Upper lobe of right lung (tissue), 1 donor: ENCODE measurements at regions not wholly inside any gene's neighbourhood (a gene's known extent, or its start where the extent isn't known, plus 50 kb on each side); places are given as distances from the start of the nearest gene placed in this dataset.
A peak's percentile ranks its signal among the peaks of the same experiment; 100 is the strongest.

Source experiments
- ATAC-seq: fragments of 200-7000 bp; cut with Tn5 transposase; one replicate; pipeline ENCODE4 v1.9.1; 2020; ENCODE audit warnings: mild to moderate bottlenecking, moderate library complexity
- DNase-seq: peaks from one replicate; pipeline ENCODE4 v3.0.0-alpha.2; 2020
- H3K27ac ChIP-seq: fragments of 200-600 bp; one replicate; pipeline ENCODE4 v1.8.0; 2022
- H3K27me3 ChIP-seq: fragments of 200-600 bp; one replicate; pipeline ENCODE4 v1.8.0; 2022; ENCODE audit warnings: mild to moderate bottlenecking
- H3K36me3 ChIP-seq: fragments of 200-600 bp; one replicate; pipeline ENCODE4 v1.8.0; 2022
- H3K4me1 ChIP-seq: fragments of 200-600 bp; one replicate; pipeline ENCODE4 v1.8.0; 2022
- H3K4me3 ChIP-seq: fragments of 200-600 bp; one replicate; pipeline ENCODE4 v1.8.0; 2022; ENCODE audit warnings: mild to moderate bottlenecking
- H3K9me3 ChIP-seq: fragments of 200-600 bp; one replicate; pipeline ENCODE4 v1.8.0; 2022
- intact Hi-C: fragments of 100-400 bp; cut with DNase I; formaldehyde crosslinking; loops from one replicate; pipeline ENCODE4 v1.11.0; 2022
- TF ChIP-seq, protein P1 (sequence below): fragments of 200-600 bp; IDR thresholded peaks from one replicate; pipeline ENCODE4 v1.8.0; 2022; ENCODE audit warnings: antibody characterized with exemption
- donor health status: DM: no; HTN: yes; CAD: no; lungs with severe emphysema.

DNA sequence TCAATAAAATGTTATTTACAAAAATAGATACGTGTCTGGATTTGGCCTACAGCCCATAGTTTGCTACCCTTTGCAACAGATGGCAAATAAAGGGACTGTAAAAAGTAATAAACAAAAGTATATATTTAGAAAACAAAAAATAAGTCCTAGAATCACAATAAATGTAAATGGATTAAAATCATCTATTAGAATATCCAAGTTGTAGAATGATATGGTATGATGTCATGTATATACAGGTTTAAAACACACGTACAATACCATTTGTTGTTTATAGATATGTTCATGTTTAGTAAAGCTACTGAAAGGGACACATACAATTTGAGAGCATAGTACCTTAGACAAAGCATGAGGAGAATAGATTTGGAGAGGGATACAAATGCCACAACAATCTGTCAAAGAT lies 219.5 kb downstream of the BCL11B start:
- Histone ChIP-seq H3K4me3 (no peak overlapping the region), H3K27ac (no peak overlapping the region), H3K9me3 (no peaks in the 10 kb centered on the region), H3K27me3 (no peaks in the 10 kb centered on the region), H3K4me1 (no peaks in the 10 kb centered on the region), H3K36me3 (no peaks in the 10 kb centered on the region)
- TF ChIP-seq, protein P1, sequence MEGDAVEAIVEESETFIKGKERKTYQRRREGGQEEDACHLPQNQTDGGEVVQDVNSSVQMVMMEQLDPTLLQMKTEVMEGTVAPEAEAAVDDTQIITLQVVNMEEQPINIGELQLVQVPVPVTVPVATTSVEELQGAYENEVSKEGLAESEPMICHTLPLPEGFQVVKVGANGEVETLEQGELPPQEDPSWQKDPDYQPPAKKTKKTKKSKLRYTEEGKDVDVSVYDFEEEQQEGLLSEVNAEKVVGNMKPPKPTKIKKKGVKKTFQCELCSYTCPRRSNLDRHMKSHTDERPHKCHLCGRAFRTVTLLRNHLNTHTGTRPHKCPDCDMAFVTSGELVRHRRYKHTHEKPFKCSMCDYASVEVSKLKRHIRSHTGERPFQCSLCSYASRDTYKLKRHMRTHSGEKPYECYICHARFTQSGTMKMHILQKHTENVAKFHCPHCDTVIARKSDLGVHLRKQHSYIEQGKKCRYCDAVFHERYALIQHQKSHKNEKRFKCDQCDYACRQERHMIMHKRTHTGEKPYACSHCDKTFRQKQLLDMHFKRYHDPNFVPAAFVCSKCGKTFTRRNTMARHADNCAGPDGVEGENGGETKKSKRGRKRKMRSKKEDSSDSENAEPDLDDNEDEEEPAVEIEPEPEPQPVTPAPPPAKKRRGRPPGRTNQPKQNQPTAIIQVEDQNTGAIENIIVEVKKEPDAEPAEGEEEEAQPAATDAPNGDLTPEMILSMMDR, result no peak
- ATAC-seq (no peak), DNase-seq (no peak)
- intact Hi-C loops, result no loop called here

DNA sequence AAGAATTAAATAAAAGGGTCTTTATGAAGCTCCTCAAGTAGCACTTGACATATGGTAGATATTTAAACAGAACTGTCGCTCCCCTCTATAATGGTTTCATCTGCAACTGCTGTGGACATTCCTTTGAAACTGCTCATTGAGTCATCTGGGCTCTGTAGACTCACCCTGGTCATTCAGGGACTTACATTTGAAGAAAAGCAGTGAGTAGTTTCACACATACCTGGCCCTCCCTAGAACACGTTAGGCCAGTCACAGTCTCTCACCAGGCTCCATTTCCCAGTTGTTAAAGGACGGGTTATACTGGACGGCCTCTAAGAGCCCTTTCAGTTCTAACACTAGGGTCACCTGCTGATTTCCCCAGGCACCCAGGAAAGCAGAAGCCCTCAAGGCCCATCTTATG lies 217.0 kb downstream of the BCL11B start:
- Histone ChIP-seq H3K27me3 (no peaks in the 10 kb centered on the region), H3K4me1 (no peaks in the 10 kb centered on the region), H3K4me3 (no peak overlapping the region), H3K36me3 (no peaks in the 10 kb centered on the region), H3K27ac (no peak overlapping the region), H3K9me3 (no peaks in the 10 kb centered on the region)
- DNase-seq (no peak), ATAC-seq (no peak)
- TF ChIP-seq, protein P1, result no peak
- intact Hi-C loops, result no loop called here

DNA sequence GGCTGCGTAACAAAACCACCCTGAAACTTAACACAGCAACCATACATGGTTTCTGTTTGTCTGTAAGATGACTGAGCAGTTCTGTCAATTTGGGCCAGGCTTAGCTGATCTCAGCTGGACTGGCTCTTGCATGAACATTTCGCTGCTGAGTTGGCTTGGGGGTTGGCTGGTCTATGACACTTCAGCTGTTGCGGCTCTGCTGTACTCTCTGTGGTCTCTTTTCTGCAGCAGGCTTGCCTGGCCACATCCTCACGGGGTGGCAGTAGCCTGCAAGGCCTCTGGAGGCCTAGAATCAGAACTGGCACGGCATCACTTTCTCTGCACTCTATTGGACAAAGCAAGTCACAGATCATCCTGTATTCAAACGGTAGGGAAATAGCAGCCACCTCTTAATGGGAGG lies 216.2 kb downstream of the BCL11B start:
- ATAC-seq, result peak; percentile 72

DNA sequence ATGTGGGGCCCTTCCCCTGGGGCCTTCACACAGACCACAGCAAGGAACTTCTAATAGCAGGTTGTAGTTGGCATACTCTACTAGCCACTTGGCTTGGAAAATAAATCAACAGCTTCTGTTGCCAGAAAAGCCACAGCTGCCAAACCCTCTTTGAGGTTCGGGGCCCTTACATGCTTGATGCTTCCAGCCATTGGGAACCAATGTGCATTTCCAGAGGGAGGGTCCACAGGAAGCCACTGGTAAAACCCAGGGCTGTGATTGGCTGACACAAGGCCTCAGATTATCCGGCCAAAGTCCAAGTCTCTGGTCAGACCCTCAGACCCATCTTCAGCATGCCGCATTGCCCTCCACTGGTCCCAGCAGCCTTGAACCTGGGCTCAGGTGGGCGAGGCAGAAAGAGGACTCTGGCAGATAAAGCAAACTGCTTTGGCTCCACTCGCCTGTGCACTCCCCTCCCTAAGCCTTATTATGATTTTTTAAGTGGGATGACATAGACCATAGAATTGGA lies 214.4 kb downstream of the BCL11B start:
- no peaks in the 10 kb centered on the region for H3K27me3 ChIP-seq
- ATAC-seq (no peak), DNase-seq (no peak)
- TF ChIP-seq, protein P1, result no peak
- H3K27ac ChIP-seq, result no peak overlapping the region
- no peaks in the 10 kb centered on the region for H3K4me1 ChIP-seq
- no peaks in the 10 kb centered on the region for H3K36me3 ChIP-seq
- H3K4me3 ChIP-seq, result no peak overlapping the region
- intact Hi-C loops, result no loop called here
- H3K9me3 ChIP-seq, result no peaks in the 10 kb centered on the region

More for the DNA sequence above, 216.2 kb downstream of the BCL11B start:
- Histone ChIP-seq H3K4me3 (no peak overlapping the region), H3K9me3 (no peaks in the 10 kb centered on the region), H3K36me3 (no peaks in the 10 kb centered on the region), H3K27me3 (no peaks in the 10 kb centered on the region), H3K4me1 (no peaks in the 10 kb centered on the region), H3K27ac (no peak overlapping the region)
- intact Hi-C loops, result no loop called here
- TF ChIP-seq, protein P1, result no peak
- no peak for DNase-seq

DNA sequence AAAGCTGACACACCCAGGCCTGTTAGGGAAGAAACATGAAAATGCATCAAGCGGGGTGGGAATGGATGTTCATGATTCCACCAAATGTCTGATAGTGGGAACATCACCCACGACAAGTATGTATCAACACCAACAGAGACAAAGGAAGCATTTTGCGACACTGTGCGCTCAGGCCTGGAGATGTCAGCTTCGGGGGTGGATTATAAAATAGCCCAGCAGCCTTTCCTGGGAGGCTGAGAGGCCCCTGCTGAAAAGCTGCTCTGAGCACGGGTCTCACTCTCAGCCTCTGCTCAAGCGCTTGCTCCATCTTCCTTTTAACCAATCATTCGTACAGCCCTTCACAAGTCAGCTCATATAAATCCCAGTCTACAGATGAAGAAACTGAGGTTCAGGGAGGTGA lies 213.5 kb downstream of the BCL11B start:
- DNase-seq (no peak), ATAC-seq (no peak)
- Histone ChIP-seq H3K9me3 (no peaks in the 10 kb centered on the region), H3K4me1 (no peaks in the 10 kb centered on the region), H3K27ac (no peak overlapping the region), H3K27me3 (no peaks in the 10 kb centered on the region), H3K36me3 (no peaks in the 10 kb centered on the region), H3K4me3 (no peak overlapping the region)
- intact Hi-C loops, result no loop called here
- TF ChIP-seq, protein P1, result no peak

DNA sequence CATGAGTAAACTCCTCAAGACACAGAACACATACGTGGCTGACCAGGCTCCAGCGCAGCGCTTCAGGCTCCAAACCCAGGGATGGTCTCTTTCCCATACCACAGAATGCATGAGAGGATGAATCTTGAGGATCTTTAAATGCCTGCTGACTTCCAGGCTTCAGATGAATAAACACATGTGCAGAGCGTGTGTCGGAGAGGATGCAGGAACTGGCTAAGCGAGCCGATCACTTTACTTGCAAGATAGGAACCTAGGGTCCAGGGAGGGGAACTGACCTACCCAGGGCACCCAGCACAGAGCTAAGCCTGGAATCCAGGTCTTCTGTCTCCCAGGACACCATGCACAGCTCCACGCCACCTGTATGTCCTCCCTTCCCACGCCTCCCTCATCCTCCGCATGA lies 209.8 kb downstream of the BCL11B start:
- Histone ChIP-seq H3K27ac (no peak overlapping the region), H3K27me3 (no peaks in the 10 kb centered on the region), H3K4me1 (no peaks in the 10 kb centered on the region), H3K36me3 (no peaks in the 10 kb centered on the region), H3K4me3 (no peak overlapping the region), H3K9me3 (no peaks in the 10 kb centered on the region)
- DNase-seq, result no peak
- intact Hi-C loops, result no loop called here
- TF ChIP-seq, protein P1, result no peak
- no peak for ATAC-seq
